Cerebellar nuclear complex (tissue), 1 donor: ENCODE measurements at regions not wholly inside any gene's neighbourhood (a gene's known extent, or its start where the extent isn't known, plus 50 kb on each side); places are given as distances from the start of the nearest gene placed in this dataset.

Source experiments
- DNase-seq, 2 experiments: peaks; one replicate each; lab custom pipeline; 2025; lab: John Stamatoyannopoulos, UW

DNA sequence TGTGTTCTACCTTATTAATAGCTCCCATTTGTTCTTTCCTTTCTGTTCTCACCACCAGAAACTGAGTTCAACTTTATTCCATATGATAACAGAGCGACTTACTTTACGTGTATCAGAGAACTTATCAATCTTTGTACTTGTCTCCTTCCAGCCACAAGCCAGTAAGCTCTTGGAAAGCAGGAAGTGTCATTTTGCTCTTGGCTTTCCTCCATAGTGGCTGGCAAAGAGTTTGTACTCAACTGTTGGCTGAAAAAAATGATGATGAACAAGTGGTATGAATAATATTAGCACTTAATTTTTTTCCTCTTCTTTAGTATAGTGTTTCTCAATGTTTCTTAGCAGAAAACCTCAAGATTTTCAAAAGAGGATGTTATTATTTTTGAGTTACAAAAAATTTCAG lies 182.4 kb upstream of the TOM1L1 start:
- no peak for DNase-seq

DNA sequence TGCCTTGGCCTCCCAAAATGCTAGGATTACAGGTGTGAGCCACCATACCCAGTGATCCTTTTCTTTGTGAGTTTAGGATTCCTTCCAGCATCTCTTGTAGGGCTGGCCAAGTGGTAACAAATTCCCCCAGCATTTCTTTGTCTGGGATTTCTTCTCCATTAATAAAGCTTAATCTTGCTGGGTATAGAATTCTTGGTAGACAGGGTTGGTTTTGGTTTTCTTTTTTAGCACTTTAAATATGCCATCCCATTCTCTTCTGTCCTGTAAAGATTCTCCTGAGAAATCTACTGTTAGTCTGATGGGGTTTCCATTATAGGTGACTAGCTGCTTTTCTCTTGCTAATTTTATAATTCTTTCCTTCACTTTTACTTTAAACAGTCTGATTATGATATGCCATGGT lies 173.0 kb upstream of the TOM1L1 start:
- no peak for DNase-seq

DNA sequence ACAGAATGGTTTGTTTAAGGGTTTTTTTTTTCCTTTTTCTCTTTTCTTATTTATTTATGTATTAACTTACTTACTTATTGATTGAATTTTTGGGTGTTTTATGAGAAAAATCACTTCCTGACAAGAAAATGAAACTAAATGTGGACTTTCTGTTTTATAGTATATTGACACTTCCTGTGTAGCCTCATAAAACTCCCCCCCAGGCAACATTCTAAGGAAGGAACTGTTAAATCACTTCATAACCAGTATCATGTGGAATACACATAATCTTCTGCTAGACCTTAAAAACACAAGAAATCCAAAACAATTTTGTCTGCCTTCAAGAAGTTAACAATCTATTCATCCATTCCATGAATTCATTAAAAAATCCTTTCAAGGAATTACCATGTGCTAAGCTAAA lies 164.1 kb upstream of the TOM1L1 start:
- no peak for DNase-seq

DNA sequence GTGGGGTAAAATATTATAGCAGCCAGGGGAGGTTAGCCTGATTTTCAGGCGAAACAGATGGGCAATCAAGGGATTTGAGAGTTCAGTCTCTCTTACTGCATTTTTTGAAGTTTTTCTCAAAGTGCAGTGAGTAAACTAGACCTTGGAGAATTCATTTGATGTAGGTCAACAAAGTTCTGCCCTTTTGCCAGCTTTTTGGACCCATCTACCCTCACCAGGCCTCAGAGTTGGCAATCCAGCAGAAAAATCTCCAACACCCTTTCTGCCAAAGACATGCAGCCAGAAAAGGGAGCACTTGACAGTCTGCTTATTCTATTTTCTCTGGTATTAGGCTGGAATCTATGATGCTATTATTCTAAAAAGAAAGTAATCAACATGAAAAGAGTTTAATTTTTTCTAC lies 162.2 kb upstream of the TOM1L1 start:
- no peak for DNase-seq

DNA sequence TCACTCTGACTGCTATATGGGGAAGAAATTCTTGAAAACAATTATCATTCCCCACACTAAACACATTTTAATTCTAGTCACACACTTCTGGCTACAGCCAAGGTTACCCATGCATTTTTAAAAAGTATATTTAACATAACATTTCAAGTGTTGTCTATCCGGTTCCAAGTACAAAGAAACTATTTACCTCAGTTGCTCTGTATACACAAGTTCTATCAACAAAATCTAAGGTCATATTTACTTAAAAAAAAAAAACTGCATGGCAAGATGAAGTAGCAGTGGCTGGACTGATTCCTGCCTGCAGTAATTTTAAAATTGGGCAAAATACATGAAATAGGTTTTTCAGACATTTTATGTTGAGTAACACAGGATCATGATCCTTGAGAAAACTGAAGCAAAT lies 155.9 kb upstream of the TOM1L1 start:
- no peak for DNase-seq

DNA sequence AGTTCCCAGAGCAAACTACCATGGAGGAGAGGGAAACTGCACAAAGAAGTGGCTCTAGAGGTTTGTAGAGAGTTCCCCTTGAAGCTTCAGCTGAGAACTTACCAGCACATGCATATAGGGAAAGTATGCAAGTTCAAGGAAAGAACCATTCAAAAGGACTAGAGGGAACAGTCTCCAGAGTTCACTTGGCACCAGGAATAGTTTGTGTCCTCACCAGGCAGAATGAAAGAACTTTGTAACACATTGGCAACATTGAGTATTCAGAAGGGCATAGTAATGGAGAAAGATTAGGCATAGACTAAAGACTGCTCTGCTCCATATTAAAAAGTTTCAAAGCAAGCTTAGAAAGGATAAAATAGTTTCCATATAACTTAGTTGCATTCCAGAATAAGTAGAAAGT lies 155.4 kb upstream of the TOM1L1 start:
- DNase-seq, result no peak

DNA sequence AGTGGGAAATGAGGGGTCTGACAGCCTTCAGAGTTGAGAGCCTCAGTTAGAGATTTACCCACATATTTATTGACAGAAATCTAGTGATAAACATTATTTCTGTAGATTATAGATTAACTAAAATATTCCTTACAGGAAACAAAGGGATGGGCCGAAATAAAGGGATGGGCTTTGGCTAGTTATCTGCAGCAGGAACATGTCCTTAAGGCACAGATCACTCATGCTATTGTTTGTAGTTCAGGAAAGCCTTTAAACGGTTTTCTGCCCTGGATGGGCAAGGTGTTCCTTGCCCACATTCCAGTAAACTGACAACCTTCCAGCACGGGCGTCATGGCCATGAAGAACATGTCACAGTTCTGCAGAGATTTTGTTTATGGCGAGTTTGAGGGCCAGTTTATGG lies 154.8 kb upstream of the TOM1L1 start:
- no peak for DNase-seq

DNA sequence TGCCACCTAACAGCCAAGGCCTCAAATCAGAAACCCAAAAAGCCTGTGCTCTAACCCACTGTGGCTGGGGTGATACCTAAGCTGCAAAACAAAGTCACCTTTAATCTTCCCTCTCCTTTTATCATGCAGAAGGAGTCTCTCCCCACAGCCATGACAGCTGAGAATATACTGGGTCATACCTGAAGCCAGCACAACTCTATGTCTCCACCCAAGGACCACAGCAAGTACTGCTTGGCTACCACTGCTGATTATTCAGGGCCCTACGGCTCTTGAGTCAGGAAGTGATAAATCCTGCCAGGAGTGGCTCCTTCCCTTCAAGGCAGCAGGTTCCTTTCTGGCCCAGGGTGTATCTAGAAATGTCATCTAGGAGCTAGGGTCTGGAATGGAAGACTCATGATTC lies 151.5 kb upstream of the TOM1L1 start:
- no peak for DNase-seq

DNA sequence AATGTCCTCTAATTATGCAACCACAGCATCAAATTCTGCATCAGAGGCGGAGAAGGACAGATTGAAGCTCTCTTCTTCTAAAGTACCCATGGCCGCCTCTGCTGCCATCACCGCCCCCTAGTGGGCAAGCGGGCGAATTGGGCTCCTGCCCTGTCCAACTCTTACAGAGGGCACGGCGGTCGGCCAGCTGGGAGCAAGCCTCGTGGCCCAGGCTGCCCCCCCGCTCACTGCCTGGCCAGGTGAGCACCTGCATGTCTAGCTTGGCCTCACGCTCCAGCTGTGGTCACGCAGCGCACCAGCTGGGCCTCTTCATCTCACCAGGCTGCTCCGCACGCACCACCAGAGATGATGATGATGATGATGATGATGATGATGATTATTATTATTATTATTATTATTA lies 146.1 kb upstream of the TOM1L1 start:
- no peak for DNase-seq

DNA sequence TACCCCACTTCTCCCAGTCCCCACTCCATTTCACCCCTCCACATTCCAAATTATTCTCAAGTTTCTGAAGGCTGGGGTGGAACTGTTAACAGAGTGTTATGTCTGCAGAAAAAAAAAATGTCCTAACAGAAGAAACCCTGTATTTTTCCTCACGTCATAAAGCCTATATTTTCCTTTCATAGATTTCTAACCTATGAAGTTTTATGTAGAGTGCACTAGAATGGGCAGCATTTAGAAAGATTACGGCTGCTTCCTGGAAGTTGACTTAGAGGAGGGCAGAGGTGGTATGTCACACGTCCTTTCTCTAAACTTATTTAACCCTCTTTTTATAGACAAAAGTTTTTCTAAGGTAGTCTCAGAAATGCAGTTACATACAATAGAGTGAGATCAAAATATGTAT lies 139.8 kb upstream of the TOM1L1 start:
- no peak for DNase-seq

DNA sequence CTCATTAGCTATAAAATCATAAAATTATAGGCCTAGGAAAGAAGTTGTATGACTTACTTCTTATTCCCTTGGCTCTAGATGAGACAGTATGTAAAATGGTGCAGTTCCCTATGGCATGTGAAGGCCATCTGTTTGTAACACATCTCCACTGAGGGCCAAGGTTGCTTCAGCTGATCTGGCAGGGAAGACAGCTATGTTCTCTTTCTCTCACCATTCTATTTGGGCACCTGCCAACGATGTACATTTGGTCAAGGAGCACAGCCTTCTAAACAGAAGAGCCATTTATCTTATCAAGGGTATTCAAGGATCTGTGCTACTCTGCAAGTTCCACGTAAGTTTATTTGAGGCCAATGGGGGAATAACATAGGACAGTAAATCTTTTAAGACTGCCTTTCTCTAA lies 129.8 kb upstream of the TOM1L1 start:
- DNase-seq, result no peak

DNA sequence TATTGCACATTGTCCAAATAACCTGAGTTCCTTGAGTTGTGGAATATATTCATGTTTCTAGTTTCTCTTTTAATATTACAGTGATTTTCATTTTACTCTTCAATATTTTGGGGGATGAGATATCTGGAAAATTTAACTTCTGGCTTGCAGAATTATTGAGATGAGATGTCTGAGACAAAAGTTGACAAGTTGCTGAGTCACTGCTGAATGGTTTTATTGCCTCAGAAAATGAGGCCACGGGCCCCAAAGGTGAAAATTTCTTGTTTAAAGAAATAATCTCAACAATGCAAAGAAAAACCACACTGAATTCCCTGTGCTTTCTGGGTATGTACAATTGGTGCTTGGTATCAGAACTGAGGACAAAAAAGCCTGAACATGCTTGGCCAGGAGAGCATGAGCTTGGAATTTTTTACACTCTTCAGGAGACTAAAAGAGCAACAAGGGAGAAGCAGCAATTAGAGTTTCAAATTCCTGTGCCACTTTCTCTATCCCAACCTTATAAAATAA lies 129.2 kb upstream of the TOM1L1 start:
- DNase-seq, result no peak

DNA sequence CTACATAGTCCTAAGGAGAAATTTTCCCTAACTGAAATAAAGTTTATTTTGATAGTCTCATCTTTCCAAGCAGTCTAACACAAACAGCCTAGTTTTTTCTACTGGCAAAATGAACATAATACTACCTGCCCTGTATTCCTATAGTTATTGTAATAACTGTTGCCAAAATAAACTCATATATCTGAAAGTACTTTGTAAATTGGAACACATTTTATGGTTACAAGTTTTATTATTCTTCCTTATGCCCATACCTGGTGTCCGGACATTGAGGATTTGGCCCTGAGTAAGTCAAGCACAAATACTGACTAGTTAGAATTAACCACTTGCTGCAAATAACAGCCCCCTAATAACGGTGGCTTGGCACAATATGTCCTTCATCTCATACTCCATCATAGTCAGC lies 120.4 kb upstream of the TOM1L1 start:
- no peak for DNase-seq

DNA sequence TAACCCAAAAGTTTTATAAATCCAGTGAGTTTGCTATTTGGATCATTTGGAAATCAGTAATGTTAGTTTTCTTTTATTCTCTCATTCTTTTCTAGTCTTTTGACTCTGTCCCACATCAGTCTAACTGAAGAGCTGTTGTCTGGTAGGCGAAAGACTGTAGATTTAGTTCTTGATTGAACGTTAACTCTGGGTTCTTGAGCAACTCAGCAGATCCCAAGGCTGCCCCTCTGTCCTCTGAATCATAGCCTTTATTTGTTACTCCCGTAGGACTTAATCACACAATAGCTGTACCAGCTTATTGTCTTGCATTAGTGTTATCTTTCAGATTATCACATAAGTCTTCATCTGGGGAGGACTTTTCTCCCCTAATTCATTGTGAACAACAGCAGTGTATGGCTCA lies 119.3 kb upstream of the TOM1L1 start:
- DNase-seq, result no peak

DNA sequence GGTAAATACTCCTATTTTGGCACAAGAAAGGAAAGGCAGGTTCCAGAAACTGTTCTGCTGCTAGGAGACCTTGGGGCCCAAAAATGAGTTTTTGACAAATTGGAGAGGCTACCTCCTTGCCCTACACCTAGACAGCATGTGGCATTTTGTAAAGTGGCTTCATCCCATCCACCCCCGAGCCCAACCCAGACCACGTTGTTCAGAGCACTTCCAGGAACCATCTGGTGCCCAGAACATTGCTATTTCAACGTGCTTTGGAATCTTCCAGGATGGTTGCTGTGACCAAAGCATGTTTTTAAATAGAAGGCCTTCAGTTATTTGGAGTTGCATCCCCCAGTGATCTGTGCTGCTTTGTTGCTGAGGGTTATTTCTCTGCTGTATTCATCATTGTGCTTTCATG lies 116.3 kb upstream of the TOM1L1 start:
- DNase-seq, result no peak

DNA sequence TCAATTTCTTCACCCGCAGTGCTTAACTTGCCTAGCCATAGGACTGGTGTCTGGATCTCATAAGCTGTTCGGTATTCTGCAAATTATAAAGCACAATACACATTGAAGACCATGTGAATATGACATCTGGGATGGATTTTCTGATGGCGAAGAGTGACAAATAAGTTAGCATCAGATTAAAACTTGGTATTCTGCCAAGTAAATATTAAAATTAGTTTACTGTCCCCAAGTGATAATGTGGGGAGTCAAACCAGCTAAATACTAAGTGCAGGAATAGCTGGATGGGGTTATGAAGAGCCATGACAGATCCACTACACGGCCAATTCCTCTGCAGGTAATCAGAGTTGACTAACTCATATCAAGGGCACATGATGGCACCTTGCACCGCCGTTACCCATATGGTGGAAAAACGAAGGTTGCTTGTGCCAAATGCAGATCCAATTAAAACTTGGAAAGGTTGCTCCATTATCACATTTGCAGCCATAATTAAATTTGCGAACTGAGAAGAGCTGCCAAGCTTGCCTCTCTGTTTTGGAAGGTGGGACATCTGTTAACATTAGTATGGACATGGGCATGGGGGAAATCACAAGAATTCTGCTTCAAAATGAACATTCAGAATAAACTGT lies 114.9 kb upstream of the TOM1L1 start:
- no peak for DNase-seq

DNA sequence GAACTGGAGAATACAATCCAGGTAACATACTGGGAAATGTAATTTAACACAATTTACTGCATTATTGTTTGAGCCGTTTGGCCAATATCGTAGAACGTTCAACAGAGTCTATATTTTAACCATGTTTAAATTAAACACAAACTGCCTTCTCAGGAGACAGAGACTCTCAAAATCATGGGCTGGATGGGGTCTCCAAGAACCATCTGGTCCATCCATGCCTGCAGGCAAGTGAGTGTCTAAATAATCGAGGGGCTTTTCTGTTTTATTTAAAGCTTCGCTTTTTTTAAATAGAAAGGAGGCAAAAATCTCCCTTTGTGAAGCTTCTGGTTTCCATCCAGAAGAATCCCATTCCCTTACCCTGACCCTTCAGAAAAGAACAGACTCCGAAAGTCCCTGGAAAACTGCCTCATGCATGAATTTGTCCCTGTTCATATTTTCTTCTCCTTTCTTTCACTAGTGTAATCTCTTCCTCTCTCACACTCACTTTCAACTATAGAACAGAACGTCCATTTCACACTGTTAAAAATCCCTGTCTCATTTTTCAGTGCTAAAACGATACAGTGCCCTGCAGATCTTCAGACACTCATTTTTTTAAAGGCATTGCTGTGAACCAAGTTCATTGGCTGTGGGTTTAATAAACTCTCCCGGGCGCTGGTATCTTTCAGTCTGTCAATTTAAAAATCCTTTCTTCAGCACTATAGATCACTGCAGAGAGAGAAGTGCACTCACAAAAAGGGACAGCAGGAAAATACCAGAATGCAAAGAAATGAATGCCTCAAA lies 111.4 kb upstream of the TOM1L1 start:
- no peak for DNase-seq

DNA sequence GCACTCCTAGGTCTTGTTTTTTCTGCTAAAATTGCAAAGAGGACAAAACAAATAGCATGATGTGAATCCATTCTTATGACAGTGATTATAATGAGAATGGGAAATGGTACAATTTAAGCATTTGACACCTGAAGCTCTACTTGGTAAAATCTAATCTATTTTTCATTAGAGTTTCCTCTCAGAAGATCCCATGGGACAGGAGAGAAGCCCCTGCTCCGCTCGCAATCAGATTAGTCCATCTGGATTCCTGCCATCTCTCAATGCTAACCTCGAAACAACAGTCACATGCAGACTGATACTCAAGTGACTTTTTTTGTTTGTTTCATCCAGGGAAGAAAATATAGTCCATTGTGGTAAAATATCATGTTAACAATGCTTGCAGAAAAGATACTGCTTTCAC lies 107.4 kb upstream of the TOM1L1 start:
- DNase-seq, result no peak

DNA sequence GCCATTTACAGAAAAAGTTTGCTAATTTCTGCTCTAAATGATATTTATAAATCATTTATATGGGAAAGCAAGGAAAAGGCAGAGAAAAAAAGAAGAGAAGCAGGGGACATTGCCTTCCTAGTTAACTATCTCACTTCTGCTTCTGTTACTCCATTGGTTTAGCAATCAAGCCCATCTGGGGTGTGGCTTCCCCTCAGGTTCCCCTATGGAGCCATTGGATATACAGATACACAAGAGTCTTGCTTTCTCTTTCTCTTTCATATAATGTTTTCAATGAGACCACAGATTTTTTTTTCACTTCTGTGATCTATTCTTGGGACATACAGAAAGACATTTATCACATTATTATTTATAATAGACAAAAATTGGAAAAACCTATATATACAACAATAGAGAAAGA lies 105.6 kb upstream of the TOM1L1 start:
- DNase-seq, result no peak

DNA sequence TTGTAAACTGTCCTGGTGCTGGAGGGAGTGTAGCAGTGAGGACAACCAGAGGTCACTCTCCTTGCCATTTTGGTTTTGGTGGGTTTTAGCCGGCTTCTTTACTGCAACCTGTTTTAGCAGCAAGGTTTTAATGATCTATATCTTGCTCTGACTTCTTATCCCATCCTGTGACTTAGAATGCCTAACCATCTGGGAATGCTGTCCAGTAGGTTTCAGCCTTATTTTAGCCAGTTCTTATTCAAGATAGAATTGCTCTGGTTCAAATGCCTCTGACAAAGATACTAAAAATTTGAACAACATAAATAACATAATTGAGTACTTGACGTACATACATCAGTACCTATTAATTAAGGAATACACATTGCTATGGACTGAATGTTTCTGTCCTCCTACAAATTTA lies 93.3 kb upstream of the TOM1L1 start:
- no peak for DNase-seq

DNA sequence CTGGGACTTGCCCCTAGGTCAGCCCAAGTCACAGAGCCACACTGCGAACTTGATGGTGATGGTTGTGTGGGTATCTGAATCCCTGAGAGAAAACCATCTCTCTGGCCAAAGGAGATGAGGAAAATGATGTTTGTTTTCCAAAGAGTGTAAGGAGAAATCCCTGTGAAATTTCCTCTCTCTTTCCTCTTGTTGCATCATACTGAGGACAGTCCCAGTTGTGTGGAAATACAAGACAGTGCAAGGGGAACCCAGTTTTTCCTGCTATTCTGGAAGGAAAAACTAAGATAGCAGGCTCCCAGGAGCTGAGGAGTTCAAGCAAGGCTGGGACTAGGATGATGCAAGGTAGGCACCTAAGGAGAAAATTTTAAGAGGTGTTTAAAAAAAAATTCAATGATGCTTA lies 86.8 kb upstream of the TOM1L1 start:
- DNase-seq, result no peak

DNA sequence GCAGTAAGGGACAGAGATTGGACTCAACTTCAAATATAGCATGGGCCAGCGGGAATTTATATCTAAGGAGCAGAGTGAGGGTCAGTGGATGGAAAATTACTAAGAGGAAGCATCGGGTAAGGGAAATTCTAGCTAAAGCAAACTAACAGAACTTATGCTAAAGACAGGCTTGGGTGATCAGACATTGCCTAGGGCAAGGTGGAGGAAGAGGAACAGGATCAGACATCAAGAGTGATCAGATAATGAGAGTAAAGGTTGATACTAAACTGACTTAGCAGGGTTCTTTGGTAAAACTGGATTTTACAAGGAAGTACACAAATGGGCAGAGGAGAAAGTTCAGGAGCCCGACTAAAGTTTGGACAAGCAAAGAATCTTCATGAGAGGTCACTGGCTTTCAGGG lies 86.3 kb upstream of the TOM1L1 start:
- no peak for DNase-seq

DNA sequence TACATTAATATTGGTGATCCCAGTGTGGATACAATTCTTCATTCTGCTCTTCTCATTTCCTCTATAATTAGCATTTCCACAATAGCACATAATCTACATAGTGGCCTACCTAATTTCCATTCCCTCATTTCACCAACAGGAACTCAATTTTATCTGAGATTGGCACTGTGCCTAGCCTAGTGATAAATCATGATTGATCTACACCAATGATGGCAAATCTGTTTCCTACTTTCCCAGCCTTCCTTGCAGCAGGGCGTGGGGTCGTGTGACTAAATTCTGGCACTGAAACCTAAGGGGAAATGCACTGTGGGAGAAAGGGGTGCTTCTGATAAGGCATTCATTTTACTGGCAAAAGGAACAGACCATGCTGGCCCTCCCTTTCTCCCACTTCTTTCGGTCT lies 66.6 kb upstream of the TOM1L1 start:
- DNase-seq, result no peak

DNA sequence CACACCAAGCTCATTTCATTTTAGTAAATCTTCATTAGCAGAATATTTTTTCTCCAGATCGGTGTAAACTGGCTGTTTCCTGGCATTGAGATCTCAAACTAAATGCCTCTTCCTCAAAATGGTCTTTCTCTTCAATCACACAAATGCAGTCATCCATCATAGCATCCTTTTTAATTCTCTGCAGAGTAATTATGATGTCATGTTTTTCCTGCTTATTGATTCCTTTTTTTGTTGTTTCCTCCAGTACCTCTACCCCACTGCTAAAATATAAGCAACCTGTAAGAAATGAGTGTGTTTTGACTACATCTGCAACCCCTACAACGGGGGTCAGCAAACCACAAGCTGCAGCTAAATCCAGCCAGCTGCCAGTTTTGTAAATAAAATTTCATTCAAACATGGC lies 65.6 kb upstream of the TOM1L1 start:
- DNase-seq, result no peak
